ENCODE measurements at regions not wholly inside any gene's neighbourhood (a gene's known extent, or its start where the extent isn't known, plus 50 kb on each side); places are given as distances from the start of the nearest gene placed in this dataset.
"Not testable (repeated sequence)": the region's sequence is repeated elsewhere in the genome, so short reads cannot be mapped to it uniquely, and the experiment has no call there.

- Histone ChIP-seq H3K4me2 (ENCODE audit: low read depth, low read length, poor library complexity, severe bottlenecking) (no peak overlapping the region), H3K4me3 (ENCODE audit: low read length, poor library complexity, severe bottlenecking) (no peak overlapping the region), H3F3A (ENCODE audit: low read depth) (no peaks in the 10 kb centered on the region), H3K36me3 (ENCODE audit: insufficient read depth, low read length) (no peaks in the 10 kb centered on the region), H3K9me2 (replicated peaks; ENCODE audit: low read depth, low read length) (no peaks in the 10 kb centered on the region), H3K4me1 (ENCODE audit: insufficient read depth, low read length, poor library complexity, severe bottlenecking) (no peaks in the 10 kb centered on the region), H2AFZ (ENCODE audit: low read length) (no peak overlapping the region), H3K27me3 (ENCODE audit: insufficient read depth, low read length, poor library complexity, severe bottlenecking) (no peaks in the 10 kb centered on the region), H3K79me2 (ENCODE audit: insufficient read depth, low read length) (no peaks in the 10 kb centered on the region), H3K9ac (ENCODE audit: low read depth, low read length, poor library complexity, severe bottlenecking) (no peak overlapping the region), H3K9me3 (ENCODE audit: insufficient read depth, low read depth, low read length) (no peaks in the 10 kb centered on the region), H4K20me1 (ENCODE audit: insufficient read depth, low read length, poor library complexity, severe bottlenecking) (no peaks in the 10 kb centered on the region)
- TF ChIP-seq, protein P1, sequence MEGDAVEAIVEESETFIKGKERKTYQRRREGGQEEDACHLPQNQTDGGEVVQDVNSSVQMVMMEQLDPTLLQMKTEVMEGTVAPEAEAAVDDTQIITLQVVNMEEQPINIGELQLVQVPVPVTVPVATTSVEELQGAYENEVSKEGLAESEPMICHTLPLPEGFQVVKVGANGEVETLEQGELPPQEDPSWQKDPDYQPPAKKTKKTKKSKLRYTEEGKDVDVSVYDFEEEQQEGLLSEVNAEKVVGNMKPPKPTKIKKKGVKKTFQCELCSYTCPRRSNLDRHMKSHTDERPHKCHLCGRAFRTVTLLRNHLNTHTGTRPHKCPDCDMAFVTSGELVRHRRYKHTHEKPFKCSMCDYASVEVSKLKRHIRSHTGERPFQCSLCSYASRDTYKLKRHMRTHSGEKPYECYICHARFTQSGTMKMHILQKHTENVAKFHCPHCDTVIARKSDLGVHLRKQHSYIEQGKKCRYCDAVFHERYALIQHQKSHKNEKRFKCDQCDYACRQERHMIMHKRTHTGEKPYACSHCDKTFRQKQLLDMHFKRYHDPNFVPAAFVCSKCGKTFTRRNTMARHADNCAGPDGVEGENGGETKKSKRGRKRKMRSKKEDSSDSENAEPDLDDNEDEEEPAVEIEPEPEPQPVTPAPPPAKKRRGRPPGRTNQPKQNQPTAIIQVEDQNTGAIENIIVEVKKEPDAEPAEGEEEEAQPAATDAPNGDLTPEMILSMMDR (conservative IDR thresholded peaks at IDR 0.05; ENCODE audit: low read length): no peak
- no peak for TF ChIP-seq EZH2phosphoT487 (IDR thresholded peaks at IDR 0.05; ENCODE audit: borderline replicate concordance)
These were observed 598.6 kb downstream of the XPNPEP1 start for GRCh38 chr10:109324721-109325120.

DNA sequence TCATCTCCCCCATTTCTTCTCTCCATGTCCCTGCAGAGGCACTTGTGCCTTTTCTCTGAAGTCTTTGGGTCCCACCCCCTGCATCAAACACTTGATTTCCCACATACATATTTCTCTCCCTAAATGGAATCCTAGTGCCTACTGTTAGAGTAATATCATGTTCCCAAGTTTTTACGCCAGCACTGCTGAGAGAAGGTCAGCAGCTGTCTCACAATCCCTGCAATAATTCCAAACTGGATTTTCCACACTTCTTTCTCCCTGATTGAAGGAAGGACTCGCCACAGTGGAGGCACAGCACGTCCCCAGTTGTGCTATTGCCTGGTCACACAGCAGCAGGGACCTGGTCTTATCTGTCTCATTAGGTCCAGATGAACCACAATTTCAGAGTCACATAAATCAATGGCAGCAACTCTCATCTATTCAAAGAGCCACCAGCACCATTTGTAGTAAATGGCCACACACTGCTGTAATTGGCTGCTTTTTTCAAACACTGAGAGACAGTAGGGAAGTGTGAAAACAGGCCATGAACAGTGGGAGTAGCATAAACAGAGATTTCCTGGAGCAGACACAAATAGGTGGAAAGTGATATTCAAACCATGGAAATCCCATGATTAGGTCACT, 605.5 kb downstream of the XPNPEP1 start:
- TF ChIP-seq EZH2phosphoT487 (IDR thresholded peaks at IDR 0.05; ENCODE audit: borderline replicate concordance): no peak
- TF ChIP-seq, protein P1 (conservative IDR thresholded peaks at IDR 0.05; ENCODE audit: low read length): no peak
- no peaks in the 10 kb centered on the region for H3K9me3 ChIP-seq (ENCODE audit: insufficient read depth, low read depth, low read length)
- H3K27me3 ChIP-seq (ENCODE audit: insufficient read depth, low read length, poor library complexity, severe bottlenecking): no peaks in the 10 kb centered on the region
- H3K4me3 ChIP-seq (ENCODE audit: low read length, poor library complexity, severe bottlenecking): no peak overlapping the region
- no peaks in the 10 kb centered on the region for H3K4me1 ChIP-seq (ENCODE audit: insufficient read depth, low read length, poor library complexity, severe bottlenecking)
- H3K79me2 ChIP-seq (ENCODE audit: insufficient read depth, low read length): no peaks in the 10 kb centered on the region
- no peaks in the 10 kb centered on the region for H3K9me2 ChIP-seq (replicated peaks; ENCODE audit: low read depth, low read length)
- H2AFZ ChIP-seq (ENCODE audit: low read length): no peak overlapping the region
- H3K9ac ChIP-seq (ENCODE audit: low read depth, low read length, poor library complexity, severe bottlenecking): no peak overlapping the region
- no peak overlapping the region for H3K4me2 ChIP-seq (ENCODE audit: low read depth, low read length, poor library complexity, severe bottlenecking)
- H4K20me1 ChIP-seq (ENCODE audit: insufficient read depth, low read length, poor library complexity, severe bottlenecking): no peaks in the 10 kb centered on the region
- H3F3A ChIP-seq (ENCODE audit: low read depth): no peaks in the 10 kb centered on the region
- H3K36me3 ChIP-seq (ENCODE audit: insufficient read depth, low read length): no peaks in the 10 kb centered on the region

DNA sequence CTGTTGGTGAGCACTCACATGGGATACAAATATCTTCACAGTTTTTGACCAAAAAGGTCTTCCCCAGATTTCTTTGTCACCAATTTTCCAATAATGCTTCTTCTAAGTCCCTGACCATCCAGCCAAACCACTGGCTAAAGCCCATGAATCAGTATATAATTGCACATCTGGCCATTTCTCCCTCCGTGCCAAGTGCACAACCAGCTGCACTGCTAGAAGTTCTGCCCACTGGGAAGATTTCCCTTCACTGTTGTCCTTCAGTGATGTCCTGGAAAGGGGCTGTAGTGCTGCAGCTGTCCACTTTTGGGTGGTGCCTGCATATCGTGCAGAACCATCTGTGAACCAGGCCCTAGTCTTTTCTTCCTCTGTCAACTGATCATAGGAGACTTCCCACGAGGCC, 609.3 kb downstream of the XPNPEP1 start:
- not testable (repeated sequence) for H3K9me2 ChIP-seq (replicated peaks; ENCODE audit: low read depth, low read length); H2AFZ ChIP-seq (ENCODE audit: low read length); H3K9me3 ChIP-seq (ENCODE audit: insufficient read depth, low read depth, low read length); H3K36me3 ChIP-seq (ENCODE audit: insufficient read depth, low read length); H3K4me1 ChIP-seq (ENCODE audit: insufficient read depth, low read length, poor library complexity, severe bottlenecking); H3K4me2 ChIP-seq (ENCODE audit: low read depth, low read length, poor library complexity, severe bottlenecking); H3F3A ChIP-seq (ENCODE audit: low read depth); H4K20me1 ChIP-seq (ENCODE audit: insufficient read depth, low read length, poor library complexity, severe bottlenecking); H3K9ac ChIP-seq (ENCODE audit: low read depth, low read length, poor library complexity, severe bottlenecking); H3K27me3 ChIP-seq (ENCODE audit: insufficient read depth, low read length, poor library complexity, severe bottlenecking); H3K4me3 ChIP-seq (ENCODE audit: low read length, poor library complexity, severe bottlenecking); H3K79me2 ChIP-seq (ENCODE audit: insufficient read depth, low read length)

GRCh38 chr10:109312555-109312954, 610.8 kb downstream of the XPNPEP1 start:
- not testable (repeated sequence) for H3K9ac ChIP-seq (ENCODE audit: low read depth, low read length, poor library complexity, severe bottlenecking)

More at GRCh38 chr10:109312555-109312954, 610.8 kb downstream of the XPNPEP1 start:
- not testable (repeated sequence) for H2AFZ ChIP-seq (ENCODE audit: low read length); H3K4me2 ChIP-seq (ENCODE audit: low read depth, low read length, poor library complexity, severe bottlenecking); H3K79me2 ChIP-seq (ENCODE audit: insufficient read depth, low read length); H3K4me1 ChIP-seq (ENCODE audit: insufficient read depth, low read length, poor library complexity, severe bottlenecking); H3K27me3 ChIP-seq (ENCODE audit: insufficient read depth, low read length, poor library complexity, severe bottlenecking); H3K9me2 ChIP-seq (replicated peaks; ENCODE audit: low read depth, low read length); H3F3A ChIP-seq (ENCODE audit: low read depth); H4K20me1 ChIP-seq (ENCODE audit: insufficient read depth, low read length, poor library complexity, severe bottlenecking); H3K4me3 ChIP-seq (ENCODE audit: low read length, poor library complexity, severe bottlenecking); H3K36me3 ChIP-seq (ENCODE audit: insufficient read depth, low read length); H3K9me3 ChIP-seq (ENCODE audit: insufficient read depth, low read depth, low read length)

Data from Loucy (cell line).